ENCODE measurements at regions not wholly inside any gene's neighbourhood (a gene's known extent, or its start where the extent isn't known, plus 50 kb on each side); places are given as distances from the start of the nearest gene placed in this dataset.

DNA sequence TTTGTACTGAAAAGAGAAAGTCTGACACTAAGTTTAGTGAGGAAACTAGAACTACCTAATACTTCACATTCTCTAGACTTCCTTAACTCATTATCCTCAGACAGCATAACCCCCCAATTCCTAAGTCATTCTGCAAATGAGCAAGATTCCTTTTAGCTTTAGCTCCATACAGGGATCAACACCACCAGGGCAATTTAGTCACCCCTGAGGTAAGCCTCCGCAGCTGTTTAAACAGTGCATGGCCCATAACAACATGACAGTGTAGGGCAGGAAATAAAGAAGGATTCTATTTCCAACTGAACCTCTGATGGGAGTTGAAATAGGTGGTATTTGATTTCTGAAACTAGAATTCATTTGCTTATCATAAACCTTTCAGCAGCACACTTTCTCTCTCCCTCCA is 112.8 kb upstream of the DKK2 start:
- Histone ChIP-seq H3K4me1 (ENCODE audit: control insufficient read depth in 1 of 2, insufficient read depth in 2 of 2, low read length in 2 of 2) (no peaks in the 10 kb centered on the region), H3K9me3 (ENCODE audit: control insufficient read depth in 1 of 2, low read length in 2 of 2) (no peaks in the 10 kb centered on the region), H3K27me3 (ENCODE audit: low read depth, low read length) (no peaks in the 10 kb centered on the region)

DNA sequence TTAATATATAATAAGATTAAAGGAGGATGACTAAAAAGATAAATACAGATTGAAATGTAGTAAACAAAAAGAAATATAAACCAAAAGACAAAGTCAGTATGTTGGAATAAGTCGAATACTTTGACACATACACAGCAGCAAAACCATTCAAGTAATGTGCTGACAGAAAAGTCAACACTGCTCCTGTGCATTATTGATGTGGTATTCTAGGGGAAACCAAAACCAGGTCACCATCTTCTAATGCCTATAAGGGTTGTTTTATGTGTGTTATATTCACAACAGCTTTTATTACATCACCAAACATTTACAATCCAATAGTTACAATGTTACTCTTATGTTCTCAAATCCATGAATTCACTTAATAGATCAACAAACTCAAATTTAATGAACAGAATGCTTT is 111.8 kb upstream of the DKK2 start:
- Histone ChIP-seq H3K36me3 (ENCODE audit: control insufficient read depth in 1 of 2, insufficient read depth in 2 of 2, low read length in 2 of 2) (no peaks in the 10 kb centered on the region), H3K4me1 (ENCODE audit: control insufficient read depth in 1 of 2, insufficient read depth in 2 of 2, low read length in 2 of 2) (no peaks in the 10 kb centered on the region), H3K27me3 (ENCODE audit: low read depth, low read length) (no peaks in the 10 kb centered on the region), H3K9me3 (ENCODE audit: control insufficient read depth in 1 of 2, low read length in 2 of 2) (no peaks in the 10 kb centered on the region), H3K27ac (ENCODE audit: low read length) (no peak overlapping the region), H3K4me3 (ENCODE audit: low read depth in 1 of 2, low read length in 2 of 2) (no peak overlapping the region)

More for the DNA sequence above, 112.8 kb upstream of the DKK2 start:
- H3K4me3 ChIP-seq (ENCODE audit: low read depth in 1 of 2, low read length in 2 of 2), result no peak overlapping the region
- no peaks in the 10 kb centered on the region for H3K36me3 ChIP-seq (ENCODE audit: control insufficient read depth in 1 of 2, insufficient read depth in 2 of 2, low read length in 2 of 2)
- H3K27ac ChIP-seq (ENCODE audit: low read length), result no peak overlapping the region

DNA sequence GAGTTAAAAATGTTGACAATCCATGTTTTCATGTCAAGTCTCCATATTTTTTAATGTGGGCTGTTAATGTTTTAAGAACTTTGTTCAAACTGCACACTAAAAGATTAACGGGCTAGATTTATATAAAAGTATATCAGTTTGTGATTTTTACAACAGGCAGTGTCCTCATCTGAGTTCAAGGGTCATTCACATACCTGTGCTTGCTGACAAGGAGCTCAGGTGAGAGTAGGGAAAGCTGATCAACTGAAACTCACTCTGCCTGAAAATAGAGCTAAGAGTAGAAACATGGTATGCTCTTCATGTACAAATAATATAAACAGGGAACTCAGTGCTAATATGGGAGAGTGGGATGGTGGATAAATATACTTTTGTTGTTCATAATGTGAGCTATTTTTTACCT is 102.3 kb upstream of the DKK2 start:
- Histone ChIP-seq H3K4me1 (ENCODE audit: control insufficient read depth in 1 of 2, insufficient read depth in 2 of 2, low read length in 2 of 2) (no peaks in the 10 kb centered on the region), H3K9me3 (ENCODE audit: control insufficient read depth in 1 of 2, low read length in 2 of 2) (no peaks in the 10 kb centered on the region), H3K36me3 (ENCODE audit: control insufficient read depth in 1 of 2, insufficient read depth in 2 of 2, low read length in 2 of 2) (no peaks in the 10 kb centered on the region), H3K27me3 (ENCODE audit: low read depth, low read length) (no peaks in the 10 kb centered on the region), H3K4me3 (ENCODE audit: low read depth in 1 of 2, low read length in 2 of 2) (no peak overlapping the region), H3K27ac (ENCODE audit: low read length) (no peak overlapping the region)

DNA sequence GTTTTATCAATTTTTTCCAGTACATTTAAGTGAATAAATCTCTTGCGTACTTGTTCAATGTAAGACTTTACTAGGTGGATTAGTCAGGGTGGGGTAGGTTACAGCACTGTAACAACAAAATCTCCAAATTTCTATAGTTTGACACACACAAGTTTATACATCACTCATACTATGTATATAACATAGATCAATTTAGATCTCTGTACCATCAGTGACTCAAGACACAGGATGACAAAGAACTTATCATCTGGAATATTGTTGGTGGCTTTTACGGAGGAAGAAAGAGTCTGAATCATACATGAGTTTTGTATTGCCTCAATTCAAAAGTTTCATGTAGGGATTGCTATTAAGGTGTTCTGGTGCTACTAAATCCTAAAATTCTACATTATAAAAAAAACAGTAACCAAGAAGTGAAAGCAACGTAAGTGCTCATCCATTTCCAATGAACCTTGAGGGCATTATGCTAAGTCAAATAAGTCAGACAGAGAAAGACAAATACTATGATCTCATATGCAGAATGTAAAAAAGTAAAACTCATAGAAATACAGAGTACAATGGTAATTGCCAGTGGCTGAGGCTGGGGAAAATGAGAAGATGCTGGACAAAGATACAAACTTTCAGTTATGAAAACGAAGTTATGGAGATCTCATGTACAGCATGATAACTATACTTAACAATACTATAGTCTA is 98.0 kb upstream of the DKK2 start:
- Histone ChIP-seq H3K9me3 (ENCODE audit: control insufficient read depth in 1 of 2, low read length in 2 of 2) (no peaks in the 10 kb centered on the region), H3K27ac (ENCODE audit: low read length) (no peak overlapping the region), H3K27me3 (ENCODE audit: low read depth, low read length) (no peaks in the 10 kb centered on the region), H3K4me1 (ENCODE audit: control insufficient read depth in 1 of 2, insufficient read depth in 2 of 2, low read length in 2 of 2) (no peaks in the 10 kb centered on the region), H3K36me3 (ENCODE audit: control insufficient read depth in 1 of 2, insufficient read depth in 2 of 2, low read length in 2 of 2) (no peaks in the 10 kb centered on the region), H3K4me3 (ENCODE audit: low read depth in 1 of 2, low read length in 2 of 2) (no peak overlapping the region)

DNA sequence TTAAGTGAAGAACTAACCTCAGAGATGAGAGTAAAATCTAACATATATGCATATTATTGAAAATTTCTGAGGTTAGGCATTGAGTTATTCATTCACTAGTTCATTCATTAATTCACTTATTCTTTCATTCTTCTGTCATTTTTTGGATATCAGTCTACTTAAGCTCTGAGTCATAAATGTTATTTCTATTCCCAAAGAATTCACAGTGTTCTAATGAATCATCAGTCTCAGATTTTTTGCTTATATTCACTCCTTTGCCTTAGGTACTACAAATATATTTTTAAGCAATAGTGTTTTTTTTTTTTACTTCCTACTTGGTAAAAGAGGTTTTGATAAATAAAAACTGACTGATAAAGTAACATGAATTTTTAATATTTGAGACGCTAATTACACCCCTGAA is 95.2 kb upstream of the DKK2 start:
- Histone ChIP-seq H3K9me3 (ENCODE audit: control insufficient read depth in 1 of 2, low read length in 2 of 2) (no peaks in the 10 kb centered on the region), H3K36me3 (ENCODE audit: control insufficient read depth in 1 of 2, insufficient read depth in 2 of 2, low read length in 2 of 2) (no peaks in the 10 kb centered on the region), H3K27ac (ENCODE audit: low read length) (no peak overlapping the region), H3K4me3 (ENCODE audit: low read depth in 1 of 2, low read length in 2 of 2) (no peak overlapping the region), H3K27me3 (ENCODE audit: low read depth, low read length) (no peaks in the 10 kb centered on the region), H3K4me1 (ENCODE audit: control insufficient read depth in 1 of 2, insufficient read depth in 2 of 2, low read length in 2 of 2) (no peaks in the 10 kb centered on the region)

DNA sequence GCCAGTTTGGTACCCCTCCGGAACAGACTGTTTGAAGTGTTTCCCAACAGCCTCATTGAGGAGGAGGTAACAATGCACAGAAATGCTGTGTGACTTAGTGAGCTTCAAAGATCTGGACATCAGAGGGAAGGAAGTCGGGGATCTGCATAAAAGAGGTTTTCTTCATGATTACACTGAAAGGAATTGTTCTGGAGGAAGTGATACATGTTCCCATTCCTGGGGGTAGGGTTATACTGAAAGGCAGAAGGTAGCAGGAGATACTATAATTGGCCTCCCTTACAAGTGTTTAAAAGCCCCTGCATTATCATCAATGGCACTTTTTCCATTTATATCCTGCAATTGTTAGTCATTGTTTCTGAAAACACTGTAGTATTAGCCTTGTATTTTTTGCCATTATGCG is 94.0 kb upstream of the DKK2 start:
- no peaks in the 10 kb centered on the region for H3K4me1 ChIP-seq (ENCODE audit: control insufficient read depth in 1 of 2, insufficient read depth in 2 of 2, low read length in 2 of 2)
- H3K36me3 ChIP-seq (ENCODE audit: control insufficient read depth in 1 of 2, insufficient read depth in 2 of 2, low read length in 2 of 2), result no peaks in the 10 kb centered on the region
- no peaks in the 10 kb centered on the region for H3K9me3 ChIP-seq (ENCODE audit: control insufficient read depth in 1 of 2, low read length in 2 of 2)
- H3K27me3 ChIP-seq (ENCODE audit: low read depth, low read length), result no peaks in the 10 kb centered on the region
- no peak overlapping the region for H3K4me3 ChIP-seq (ENCODE audit: low read depth in 1 of 2, low read length in 2 of 2)
- H3K27ac ChIP-seq (ENCODE audit: low read length), result no peak overlapping the region

DNA sequence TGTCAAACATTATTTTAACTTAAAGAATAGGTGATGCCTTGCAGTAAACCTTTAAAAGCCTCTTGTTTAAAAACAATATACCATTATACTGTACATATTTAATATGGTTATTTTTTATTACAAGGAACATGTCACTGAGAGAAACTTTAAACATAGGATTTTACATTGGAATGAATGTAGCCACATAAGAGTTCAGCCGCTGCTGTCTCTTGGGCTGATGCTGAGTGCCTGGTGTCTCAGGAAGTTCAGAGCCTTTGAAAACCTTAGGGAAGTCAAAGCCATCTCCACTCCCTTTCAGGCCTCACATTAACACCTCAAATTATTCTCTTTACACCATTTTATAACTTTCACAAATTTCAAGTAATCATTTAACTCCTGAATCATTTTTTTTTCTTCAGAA is 93.5 kb upstream of the DKK2 start:
- no peaks in the 10 kb centered on the region for H3K36me3 ChIP-seq (ENCODE audit: control insufficient read depth in 1 of 2, insufficient read depth in 2 of 2, low read length in 2 of 2)
- H3K9me3 ChIP-seq (ENCODE audit: control insufficient read depth in 1 of 2, low read length in 2 of 2), result no peaks in the 10 kb centered on the region
- H3K27me3 ChIP-seq (ENCODE audit: low read depth, low read length), result no peaks in the 10 kb centered on the region
- H3K27ac ChIP-seq (ENCODE audit: low read length), result no peak overlapping the region
- no peaks in the 10 kb centered on the region for H3K4me1 ChIP-seq (ENCODE audit: control insufficient read depth in 1 of 2, insufficient read depth in 2 of 2, low read length in 2 of 2)
- H3K4me3 ChIP-seq (ENCODE audit: low read depth in 1 of 2, low read length in 2 of 2), result no peak overlapping the region

DNA sequence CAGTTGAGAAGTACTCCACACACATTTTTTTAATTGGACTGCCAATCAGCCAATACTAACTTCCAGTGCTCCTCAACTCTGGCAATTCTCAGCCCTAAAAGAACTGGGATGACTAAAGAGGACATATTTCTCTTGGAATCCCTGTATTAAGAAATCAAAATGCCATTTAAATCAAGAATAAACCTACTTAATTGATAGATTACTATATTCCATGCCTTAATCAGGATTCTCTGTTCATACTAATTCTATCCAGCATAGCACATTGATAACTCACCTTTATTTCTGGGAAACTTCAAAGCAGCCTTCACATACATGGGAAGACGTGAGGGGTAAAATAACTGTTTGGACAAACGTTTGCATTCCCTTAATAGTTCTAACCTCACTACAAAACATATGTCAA is 93.0 kb upstream of the DKK2 start:
- Histone ChIP-seq H3K36me3 (ENCODE audit: control insufficient read depth in 1 of 2, insufficient read depth in 2 of 2, low read length in 2 of 2) (no peaks in the 10 kb centered on the region), H3K4me3 (ENCODE audit: low read depth in 1 of 2, low read length in 2 of 2) (no peak overlapping the region), H3K9me3 (ENCODE audit: control insufficient read depth in 1 of 2, low read length in 2 of 2) (no peaks in the 10 kb centered on the region), H3K27ac (ENCODE audit: low read length) (no peak overlapping the region), H3K27me3 (ENCODE audit: low read depth, low read length) (no peaks in the 10 kb centered on the region), H3K4me1 (ENCODE audit: control insufficient read depth in 1 of 2, insufficient read depth in 2 of 2, low read length in 2 of 2) (no peaks in the 10 kb centered on the region)

DNA sequence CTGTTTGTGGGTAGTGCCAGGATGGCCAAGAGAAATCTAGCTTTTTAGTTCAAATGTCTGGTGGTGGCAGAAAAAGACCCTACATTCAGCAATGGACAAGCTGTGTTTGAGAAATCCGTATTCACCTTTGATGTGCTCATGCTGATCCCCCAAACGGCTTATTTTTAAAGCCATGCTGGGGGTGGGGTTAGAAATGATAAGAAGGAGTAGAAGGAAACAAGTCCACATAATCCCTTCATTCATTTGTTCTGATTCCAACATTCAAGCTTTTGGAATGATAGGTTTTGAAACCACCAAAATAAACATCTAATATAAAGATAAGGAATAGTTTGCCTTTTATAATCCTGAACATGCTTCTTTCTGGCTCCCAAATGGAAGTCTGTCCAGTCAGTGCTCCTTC is 92.0 kb upstream of the DKK2 start:
- Histone ChIP-seq H3K9me3 (ENCODE audit: control insufficient read depth in 1 of 2, low read length in 2 of 2) (no peaks in the 10 kb centered on the region), H3K36me3 (ENCODE audit: control insufficient read depth in 1 of 2, insufficient read depth in 2 of 2, low read length in 2 of 2) (no peaks in the 10 kb centered on the region), H3K4me1 (ENCODE audit: control insufficient read depth in 1 of 2, insufficient read depth in 2 of 2, low read length in 2 of 2) (no peaks in the 10 kb centered on the region), H3K4me3 (ENCODE audit: low read depth in 1 of 2, low read length in 2 of 2) (no peak overlapping the region), H3K27me3 (ENCODE audit: low read depth, low read length) (no peaks in the 10 kb centered on the region), H3K27ac (ENCODE audit: low read length) (no peak overlapping the region)

DNA sequence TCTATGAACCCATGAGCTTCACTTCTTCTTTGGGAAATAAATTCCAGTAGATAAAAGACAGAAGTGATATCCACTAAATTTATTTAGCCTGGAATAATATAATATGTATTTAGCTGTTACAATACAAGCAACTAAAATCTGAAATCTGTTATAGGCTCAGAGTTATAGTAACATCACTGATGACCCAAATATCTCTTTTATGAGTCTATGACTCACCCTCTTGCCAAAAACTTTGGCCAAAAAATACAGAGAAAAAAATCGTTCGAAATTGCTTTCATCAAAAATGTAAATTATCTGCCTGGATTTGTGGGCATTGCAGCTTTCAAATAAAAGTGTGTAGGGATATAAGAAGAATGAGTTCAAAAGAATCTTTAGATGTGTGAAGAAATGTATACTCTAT is 89.4 kb upstream of the DKK2 start:
- Histone ChIP-seq H3K9me3 (ENCODE audit: control insufficient read depth in 1 of 2, low read length in 2 of 2) (no peaks in the 10 kb centered on the region), H3K4me1 (ENCODE audit: control insufficient read depth in 1 of 2, insufficient read depth in 2 of 2, low read length in 2 of 2) (no peaks in the 10 kb centered on the region), H3K36me3 (ENCODE audit: control insufficient read depth in 1 of 2, insufficient read depth in 2 of 2, low read length in 2 of 2) (no peaks in the 10 kb centered on the region), H3K27me3 (ENCODE audit: low read depth, low read length) (no peaks in the 10 kb centered on the region), H3K4me3 (ENCODE audit: low read depth in 1 of 2, low read length in 2 of 2) (no peak overlapping the region), H3K27ac (ENCODE audit: low read length) (no peak overlapping the region)

DNA sequence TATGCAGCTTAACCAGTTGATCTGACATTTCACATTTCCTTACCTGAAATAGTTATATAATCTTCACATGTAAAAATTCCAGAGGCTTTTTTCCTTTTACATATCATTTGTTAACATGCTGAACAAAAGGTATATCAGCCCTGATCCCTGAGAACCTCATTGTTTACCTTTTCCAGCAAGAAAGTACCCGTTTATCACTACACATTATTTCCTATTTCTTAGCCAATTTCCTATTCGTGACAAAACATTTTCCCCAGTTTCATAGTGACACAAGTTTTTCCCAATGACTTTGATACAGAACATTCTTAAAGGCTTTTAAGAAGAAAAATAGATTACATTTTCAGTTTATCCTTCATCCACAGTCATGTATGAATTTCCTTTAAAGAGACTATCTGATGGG is 86.6 kb upstream of the DKK2 start:
- Histone ChIP-seq H3K27ac (ENCODE audit: low read length) (no peak overlapping the region), H3K9me3 (ENCODE audit: control insufficient read depth in 1 of 2, low read length in 2 of 2) (no peaks in the 10 kb centered on the region), H3K27me3 (ENCODE audit: low read depth, low read length) (no peaks in the 10 kb centered on the region), H3K36me3 (ENCODE audit: control insufficient read depth in 1 of 2, insufficient read depth in 2 of 2, low read length in 2 of 2) (no peaks in the 10 kb centered on the region), H3K4me1 (ENCODE audit: control insufficient read depth in 1 of 2, insufficient read depth in 2 of 2, low read length in 2 of 2) (peaks cover 0 to 6% of the 10 kb centered on the region in 2 donors), H3K4me3 (ENCODE audit: low read depth in 1 of 2, low read length in 2 of 2) (no peak overlapping the region)

DNA sequence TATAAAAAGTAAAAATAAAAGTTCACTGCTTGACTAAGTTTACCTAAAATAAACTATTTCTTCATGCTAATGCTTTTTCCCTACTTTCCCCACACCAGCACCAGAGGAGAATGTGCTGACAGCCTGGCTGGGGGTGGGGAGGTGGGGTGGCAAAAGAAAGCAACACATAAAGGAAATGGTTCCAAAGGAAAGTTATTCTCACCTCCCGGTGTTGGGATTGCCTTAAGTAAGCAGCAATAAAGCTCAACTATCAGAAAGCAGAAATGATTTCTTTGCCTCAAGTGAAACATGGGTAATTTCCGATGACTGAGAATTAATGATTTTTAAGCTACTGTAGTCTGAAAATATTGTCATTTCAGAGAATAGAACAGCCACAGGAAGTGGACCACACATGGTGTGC is 84.5 kb upstream of the DKK2 start:
- Histone ChIP-seq H3K4me3 (ENCODE audit: low read depth in 1 of 2, low read length in 2 of 2) (no peak overlapping the region), H3K27ac (ENCODE audit: low read length) (no peak overlapping the region), H3K27me3 (ENCODE audit: low read depth, low read length) (no peaks in the 10 kb centered on the region)

More for the DNA sequence above, 84.5 kb upstream of the DKK2 start:
- no peaks in the 10 kb centered on the region for H3K36me3 ChIP-seq (ENCODE audit: control insufficient read depth in 1 of 2, insufficient read depth in 2 of 2, low read length in 2 of 2)
- no peaks in the 10 kb centered on the region for H3K9me3 ChIP-seq (ENCODE audit: control insufficient read depth in 1 of 2, low read length in 2 of 2)
- H3K4me1 ChIP-seq (ENCODE audit: control insufficient read depth in 1 of 2, insufficient read depth in 2 of 2, low read length in 2 of 2), result peaks cover 0 to 6% of the 10 kb centered on the region in 2 donors

Measured in muscle layer of duodenum (tissue), 2 donors.